Sigmoid colon (tissue), 4 donors: ENCODE measurements at regions not wholly inside any gene's neighbourhood (a gene's known extent, or its start where the extent isn't known, plus 50 kb on each side); places are given as distances from the start of the nearest gene placed in this dataset.

Experiments
- CTCF ChIP-seq, 4 experiments: fragments of 450-650 bp in 3 of 4; fragments of 200-600 bp in 1 of 4; IDR thresholded peaks; one replicate each; pipeline ENCODE4 v1.5.1; 2016 to 2019; ENCODE audit warnings: antibody characterized with exemption in 4 of 4, mild to moderate bottlenecking in 3 of 4, moderate library complexity in 2 of 4
- POLR2A ChIP-seq, 2 donors: fragments of 450-650 bp; IDR thresholded peaks; one replicate each; pipeline ENCODE4 v1.6.1; 2016; ENCODE audit warnings: antibody characterized with exemption in 2 of 2, mild to moderate bottlenecking in 2 of 2, moderate library complexity in 2 of 2
- POLR2AphosphoS5 ChIP-seq, 4 donors: sonication (generic); formaldehyde crosslinking; IDR thresholded peaks; one replicate each; pipeline ENCODE4 v1.6.1; 2017; ENCODE audit warnings: antibody characterized with exemption in 4 of 4

- no peak for TF ChIP-seq POLR2AphosphoS5 (IDR thresholded peaks at IDR 0.05)
- TF ChIP-seq CTCF (IDR thresholded peaks at IDR 0.05): no peak
- TF ChIP-seq POLR2A (IDR thresholded peaks at IDR 0.05): no peak
These were observed 479.1 kb downstream of the ZBBX start for GRCh38 chr3:166900866-166901577.
